ENCODE measurements at regions not wholly inside any gene's neighbourhood (a gene's known extent, or its start where the extent isn't known, plus 50 kb on each side); places are given as distances from the start of the nearest gene placed in this dataset.

DNA sequence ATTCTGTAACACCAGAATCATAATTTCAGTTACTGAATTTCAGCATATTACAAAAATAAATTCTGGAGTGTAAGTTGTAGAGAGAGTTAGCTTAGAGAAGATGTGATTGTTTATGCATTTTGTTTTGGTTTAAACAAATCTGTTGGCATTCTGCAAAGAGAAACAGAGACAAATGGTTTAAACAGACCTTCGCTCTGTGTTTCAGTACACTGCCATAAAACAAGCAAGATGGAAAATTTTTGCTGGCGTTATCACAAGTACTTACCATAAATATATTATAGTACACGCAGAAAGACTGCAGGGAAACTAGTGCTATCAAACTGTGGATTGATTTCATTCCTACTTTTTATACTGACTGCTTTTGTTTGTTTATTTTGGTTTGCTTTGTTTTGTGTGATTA lies 850.3 kb upstream of the FOXG1 start:
- TF ChIP-seq POLR2AphosphoS5 (IDR thresholded peaks at IDR 0.05) (no peak), POLR2A (IDR thresholded peaks at IDR 0.05) (no peak), EP300 (IDR thresholded peaks at IDR 0.05; ENCODE audit: low read depth) (no peak)
- TF ChIP-seq, protein P1, sequence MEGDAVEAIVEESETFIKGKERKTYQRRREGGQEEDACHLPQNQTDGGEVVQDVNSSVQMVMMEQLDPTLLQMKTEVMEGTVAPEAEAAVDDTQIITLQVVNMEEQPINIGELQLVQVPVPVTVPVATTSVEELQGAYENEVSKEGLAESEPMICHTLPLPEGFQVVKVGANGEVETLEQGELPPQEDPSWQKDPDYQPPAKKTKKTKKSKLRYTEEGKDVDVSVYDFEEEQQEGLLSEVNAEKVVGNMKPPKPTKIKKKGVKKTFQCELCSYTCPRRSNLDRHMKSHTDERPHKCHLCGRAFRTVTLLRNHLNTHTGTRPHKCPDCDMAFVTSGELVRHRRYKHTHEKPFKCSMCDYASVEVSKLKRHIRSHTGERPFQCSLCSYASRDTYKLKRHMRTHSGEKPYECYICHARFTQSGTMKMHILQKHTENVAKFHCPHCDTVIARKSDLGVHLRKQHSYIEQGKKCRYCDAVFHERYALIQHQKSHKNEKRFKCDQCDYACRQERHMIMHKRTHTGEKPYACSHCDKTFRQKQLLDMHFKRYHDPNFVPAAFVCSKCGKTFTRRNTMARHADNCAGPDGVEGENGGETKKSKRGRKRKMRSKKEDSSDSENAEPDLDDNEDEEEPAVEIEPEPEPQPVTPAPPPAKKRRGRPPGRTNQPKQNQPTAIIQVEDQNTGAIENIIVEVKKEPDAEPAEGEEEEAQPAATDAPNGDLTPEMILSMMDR (IDR thresholded peaks at IDR 0.05): no peak
